C4-2B (cell line): ENCODE measurements at regions not wholly inside any gene's neighbourhood (a gene's known extent, or its start where the extent isn't known, plus 50 kb on each side); places are given as distances from the start of the nearest gene placed in this dataset.

ENCODE experiments used
- ZFX ChIP-seq: fragments of 450-650 bp; IDR thresholded peaks from 2 replicates; pipeline ENCODE4 v1.6.1; 2017
- TF ChIP-seq, protein P1 (sequence below): fragments of 450-650 bp; conservative IDR thresholded peaks from 2 replicates; pipeline ENCODE4 v1.5.1; 2017; ENCODE audit warnings: mild to moderate bottlenecking

DNA sequence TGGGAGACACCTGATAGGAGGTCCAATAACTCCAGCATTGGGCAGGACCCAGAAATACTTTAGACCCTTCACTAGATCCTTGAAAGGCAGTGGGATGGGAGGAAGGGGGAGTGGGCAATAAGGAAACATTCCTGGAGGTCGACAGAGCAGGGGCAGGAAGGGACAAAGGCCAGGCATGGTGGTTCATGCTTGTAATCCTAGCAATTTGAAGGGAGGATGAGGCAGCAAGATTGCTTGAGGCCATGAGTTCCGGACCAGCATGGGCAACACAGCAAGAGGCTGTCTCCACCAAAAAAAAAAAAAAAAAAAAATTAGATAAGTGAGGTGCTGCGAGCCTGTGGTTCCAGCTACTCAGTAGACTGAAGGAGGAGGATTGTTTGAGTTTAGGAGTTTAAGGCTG is 134.9 kb downstream of the JCAD start:
- TF ChIP-seq, protein P1, sequence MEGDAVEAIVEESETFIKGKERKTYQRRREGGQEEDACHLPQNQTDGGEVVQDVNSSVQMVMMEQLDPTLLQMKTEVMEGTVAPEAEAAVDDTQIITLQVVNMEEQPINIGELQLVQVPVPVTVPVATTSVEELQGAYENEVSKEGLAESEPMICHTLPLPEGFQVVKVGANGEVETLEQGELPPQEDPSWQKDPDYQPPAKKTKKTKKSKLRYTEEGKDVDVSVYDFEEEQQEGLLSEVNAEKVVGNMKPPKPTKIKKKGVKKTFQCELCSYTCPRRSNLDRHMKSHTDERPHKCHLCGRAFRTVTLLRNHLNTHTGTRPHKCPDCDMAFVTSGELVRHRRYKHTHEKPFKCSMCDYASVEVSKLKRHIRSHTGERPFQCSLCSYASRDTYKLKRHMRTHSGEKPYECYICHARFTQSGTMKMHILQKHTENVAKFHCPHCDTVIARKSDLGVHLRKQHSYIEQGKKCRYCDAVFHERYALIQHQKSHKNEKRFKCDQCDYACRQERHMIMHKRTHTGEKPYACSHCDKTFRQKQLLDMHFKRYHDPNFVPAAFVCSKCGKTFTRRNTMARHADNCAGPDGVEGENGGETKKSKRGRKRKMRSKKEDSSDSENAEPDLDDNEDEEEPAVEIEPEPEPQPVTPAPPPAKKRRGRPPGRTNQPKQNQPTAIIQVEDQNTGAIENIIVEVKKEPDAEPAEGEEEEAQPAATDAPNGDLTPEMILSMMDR = no peak
- TF ChIP-seq ZFX = no peak
